SK-N-SH treated with all-trans-retinoic acid at 6 μM for 48 hours (cell line): ENCODE measurements at regions not wholly inside any gene's neighbourhood (a gene's known extent, or its start where the extent isn't known, plus 50 kb on each side); places are given as distances from the start of the nearest gene placed in this dataset.

Source experiments
- ATAC-seq: fragments of 200-7000 bp; cut with Tn5 transposase; 3 replicates; pipeline ENCODE4 v1.9.1; 2020; ENCODE audit warnings: mild to moderate bottlenecking, moderate library complexity
- ARNTL ChIP-seq: fragments of 450-650 bp; formaldehyde crosslinking; IDR thresholded peaks from 2 replicates; pipeline ENCODE4 v1.5.0; 2020; ENCODE audit warnings: low read depth, mild to moderate bottlenecking, moderate library complexity, borderline replicate concordance
- BACH2 ChIP-seq: fragments of 250-450 bp; sonication (Bioruptor Pico); IDR thresholded peaks from 2 replicates; pipeline ENCODE4 v1.9.0; 2021; ENCODE audit warnings: mild to moderate bottlenecking, borderline replicate concordance
- CREB5 ChIP-seq: fragments of 250-450 bp; sonication (Bioruptor Pico); IDR thresholded peaks from 2 replicates; pipeline ENCODE4 v1.5.1; 2020; ENCODE audit warnings: low read depth, mild to moderate bottlenecking, moderate library complexity
- CSDC2 ChIP-seq: fragments of 250-450 bp; sonication (Bioruptor Pico); IDR thresholded peaks from 2 replicates; pipeline ENCODE4 v1.5.0; 2020; ENCODE audit warnings: mild to moderate bottlenecking, moderate library complexity
- CSRNP3 ChIP-seq: fragments of 250-450 bp; sonication (Bioruptor Pico); IDR thresholded peaks from 2 replicates; pipeline ENCODE4 v1.5.1; 2021; ENCODE audit warnings: mild to moderate bottlenecking, moderate library complexity
- ESRRG ChIP-seq: fragments of 250-450 bp; sonication (Bioruptor Pico); IDR thresholded peaks from 2 replicates; pipeline ENCODE4 v1.6.1; 2021; ENCODE audit warnings: mild to moderate bottlenecking
- GLIS3 ChIP-seq: fragments of 250-450 bp; sonication (Bioruptor Pico); IDR thresholded peaks from 2 replicates; pipeline ENCODE4 v1.5.0; 2020; ENCODE audit warnings: mild to moderate bottlenecking, moderate library complexity
- ISL1 ChIP-seq: fragments of 250-450 bp; sonication (Bioruptor Pico); IDR thresholded peaks from 2 replicates; pipeline ENCODE4 v2.1.2; 2022; ENCODE audit warnings: mild to moderate bottlenecking, moderate library complexity
- OSR1 ChIP-seq: fragments of 250-450 bp; sonication (Bioruptor Pico); IDR thresholded peaks from 2 replicates; pipeline ENCODE4 v1.8.0; 2022; ENCODE audit warnings: moderate library complexity, mild to moderate bottlenecking, inconsistent platforms
- PATZ1 ChIP-seq: fragments of 250-450 bp; sonication (Bioruptor Pico); IDR thresholded peaks from 2 replicates; pipeline ENCODE4 v1.8.0; 2020; ENCODE audit warnings: mild to moderate bottlenecking, moderate library complexity, borderline replicate concordance
- POU6F1 ChIP-seq: fragments of 250-450 bp; sonication (Bioruptor Pico); IDR thresholded peaks from 2 replicates; pipeline ENCODE4 v1.8.0; 2021; ENCODE audit warnings: low read depth, mild to moderate bottlenecking, moderate library complexity, borderline replicate concordance
- PPARA ChIP-seq: fragments of 250-450 bp; sonication (Bioruptor Pico); IDR thresholded peaks from 2 replicates; pipeline ENCODE4 v1.5.0; 2020; ENCODE audit warnings: mild to moderate bottlenecking, borderline replicate concordance
- RARB ChIP-seq: fragments of 250-450 bp; sonication (Bioruptor Pico); IDR thresholded peaks from 2 replicates; pipeline ENCODE4 v1.8.0; 2021; ENCODE audit warnings: mild to moderate bottlenecking, moderate library complexity
- SNAI2 ChIP-seq: fragments of 250-450 bp; sonication (Bioruptor Pico); IDR thresholded peaks from 2 replicates; pipeline ENCODE4 v1.5.0; 2020; ENCODE audit warnings: mild to moderate bottlenecking, moderate library complexity
- TCF4 ChIP-seq: fragments of 250-450 bp; sonication (Bioruptor Pico); IDR thresholded peaks from 2 replicates; pipeline ENCODE4 v1.8.0; 2021; ENCODE audit warnings: mild to moderate bottlenecking, moderate library complexity, borderline replicate concordance
- TOX ChIP-seq: fragments of 250-450 bp; sonication (Bioruptor Pico); IDR thresholded peaks from 2 replicates; pipeline ENCODE4 v1.8.0; 2021; ENCODE audit warnings: mild to moderate bottlenecking, moderate library complexity, borderline replicate concordance
- TSHZ2 ChIP-seq: fragments of 250-450 bp; sonication (Bioruptor Pico); IDR thresholded peaks from 2 replicates; pipeline ENCODE4 v1.5.0; 2020; ENCODE audit warnings: mild to moderate bottlenecking, moderate library complexity
- ZC3H10 ChIP-seq: fragments of 250-450 bp; sonication (Bioruptor Pico); IDR thresholded peaks from 2 replicates; pipeline ENCODE4 v1.5.1; 2021; ENCODE audit warnings: mild to moderate bottlenecking, moderate library complexity
- ZFP3 ChIP-seq: fragments of 250-450 bp; sonication (Bioruptor Pico); IDR thresholded peaks from 2 replicates; pipeline ENCODE4 v1.5.0; 2020; ENCODE audit warnings: mild to moderate bottlenecking, moderate library complexity
- ZFP30 ChIP-seq: fragments of 450-650 bp; formaldehyde crosslinking; IDR thresholded peaks from 2 replicates; pipeline ENCODE4 v1.5.0; 2022; ENCODE audit warnings: mild to moderate bottlenecking, moderate library complexity
- ZNF565 ChIP-seq: fragments of 450-650 bp; formaldehyde crosslinking; conservative IDR thresholded peaks from 2 replicates; pipeline ENCODE4 v1.5.0; 2020; ENCODE audit warnings: low read depth, mild to moderate bottlenecking, moderate library complexity
- ZNF70 ChIP-seq: fragments of 450-650 bp; formaldehyde crosslinking; IDR thresholded peaks from 2 replicates; pipeline ENCODE4 v1.5.0; 2020; ENCODE audit warnings: mild to moderate bottlenecking, moderate library complexity

- TF ChIP-seq ZFP30 (CRISPR knock-in tag) (no peak), PATZ1 (no peak), POU6F1 (no peak), ISL1 (CRISPR knock-in tag) (no peak), CSRNP3 (CRISPR knock-in tag) (no peak), ZC3H10 (CRISPR knock-in tag) (no peak)
- no peak for ATAC-seq
These were observed 60.5 kb upstream of the SPATA12 start for GRCh38 chr3:57000012-57000411.

GRCh38 chr3:56999547-56999946 is 60.9 kb upstream of the SPATA12 start:
- no peak for TF ChIP-seq PATZ1
- no peak for TF ChIP-seq CREB5 (CRISPR knock-in tag)
- no peak for TF ChIP-seq ZFP3 (CRISPR knock-in tag)
- TF ChIP-seq TCF4 (CRISPR knock-in tag): no peak

GRCh38 chr3:56998076-56998529 is 62.4 kb upstream of the SPATA12 start:
- TF ChIP-seq RARB (CRISPR knock-in tag) (no peak), SNAI2 (CRISPR knock-in tag) (no peak), TSHZ2 (CRISPR knock-in tag) (no peak), ZNF565 (CRISPR knock-in tag) (no peak), ESRRG (CRISPR knock-in tag) (no peak), PATZ1 (no peak), TOX (CRISPR knock-in tag) (no peak), OSR1 (CRISPR knock-in tag) (no peak), ARNTL (no peak), ZNF70 (no peak), CSRNP3 (CRISPR knock-in tag) (no peak), CREB5 (CRISPR knock-in tag) (no peak), GLIS3 (CRISPR knock-in tag) (no peak), CSDC2 (CRISPR knock-in tag) (no peak), ZFP3 (CRISPR knock-in tag) (no peak), PPARA (no peak), BACH2 (CRISPR knock-in tag) (no peak), ZFP30 (CRISPR knock-in tag) (no peak)
- ATAC-seq: no peak

More at GRCh38 chr3:56999547-56999946, 60.9 kb upstream of the SPATA12 start:
- ATAC-seq: no peak
